ENCODE measurements at regions not wholly inside any gene's neighbourhood (a gene's known extent, or its start where the extent isn't known, plus 50 kb on each side); places are given as distances from the start of the nearest gene placed in this dataset.

DNA sequence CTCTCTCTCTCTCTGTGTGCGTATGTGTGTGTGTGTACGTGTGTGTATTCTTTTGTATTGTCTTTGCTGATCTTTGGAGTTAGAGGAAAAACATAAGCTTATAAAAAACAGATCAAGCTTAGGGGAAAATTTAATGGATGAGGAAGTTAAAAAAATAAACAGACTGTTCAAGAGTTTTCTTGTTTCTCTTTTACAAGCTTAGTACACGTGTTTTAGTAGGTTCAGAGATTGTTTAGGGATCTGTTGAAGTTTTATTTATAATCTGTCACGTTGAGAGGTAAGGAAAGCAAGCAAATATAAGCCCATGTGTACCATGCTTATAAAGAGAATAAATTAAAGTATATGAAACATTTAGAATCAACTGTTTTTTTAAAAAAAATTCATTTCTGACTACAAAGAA, 1470.3 kb upstream of the NUDT12 start:
- no peak for TF ChIP-seq FOXP2 (optimal IDR thresholded peaks at IDR 0.05; ENCODE audit: borderline replicate concordance, extremely low read depth, extremely low read length, insufficient read depth)
- TF ChIP-seq TAF1 (IDR thresholded peaks at IDR 0.05; ENCODE audit: borderline replicate concordance, insufficient read depth, low read length), result no peak
- no peak for TF ChIP-seq POLR2AphosphoS5 (IDR thresholded peaks at IDR 0.05; ENCODE audit: low read depth, low read length)
- no peak for TF ChIP-seq SIN3A (IDR thresholded peaks at IDR 0.05; ENCODE audit: borderline replicate concordance, insufficient read depth, low read length)
- TF ChIP-seq, protein P1, sequence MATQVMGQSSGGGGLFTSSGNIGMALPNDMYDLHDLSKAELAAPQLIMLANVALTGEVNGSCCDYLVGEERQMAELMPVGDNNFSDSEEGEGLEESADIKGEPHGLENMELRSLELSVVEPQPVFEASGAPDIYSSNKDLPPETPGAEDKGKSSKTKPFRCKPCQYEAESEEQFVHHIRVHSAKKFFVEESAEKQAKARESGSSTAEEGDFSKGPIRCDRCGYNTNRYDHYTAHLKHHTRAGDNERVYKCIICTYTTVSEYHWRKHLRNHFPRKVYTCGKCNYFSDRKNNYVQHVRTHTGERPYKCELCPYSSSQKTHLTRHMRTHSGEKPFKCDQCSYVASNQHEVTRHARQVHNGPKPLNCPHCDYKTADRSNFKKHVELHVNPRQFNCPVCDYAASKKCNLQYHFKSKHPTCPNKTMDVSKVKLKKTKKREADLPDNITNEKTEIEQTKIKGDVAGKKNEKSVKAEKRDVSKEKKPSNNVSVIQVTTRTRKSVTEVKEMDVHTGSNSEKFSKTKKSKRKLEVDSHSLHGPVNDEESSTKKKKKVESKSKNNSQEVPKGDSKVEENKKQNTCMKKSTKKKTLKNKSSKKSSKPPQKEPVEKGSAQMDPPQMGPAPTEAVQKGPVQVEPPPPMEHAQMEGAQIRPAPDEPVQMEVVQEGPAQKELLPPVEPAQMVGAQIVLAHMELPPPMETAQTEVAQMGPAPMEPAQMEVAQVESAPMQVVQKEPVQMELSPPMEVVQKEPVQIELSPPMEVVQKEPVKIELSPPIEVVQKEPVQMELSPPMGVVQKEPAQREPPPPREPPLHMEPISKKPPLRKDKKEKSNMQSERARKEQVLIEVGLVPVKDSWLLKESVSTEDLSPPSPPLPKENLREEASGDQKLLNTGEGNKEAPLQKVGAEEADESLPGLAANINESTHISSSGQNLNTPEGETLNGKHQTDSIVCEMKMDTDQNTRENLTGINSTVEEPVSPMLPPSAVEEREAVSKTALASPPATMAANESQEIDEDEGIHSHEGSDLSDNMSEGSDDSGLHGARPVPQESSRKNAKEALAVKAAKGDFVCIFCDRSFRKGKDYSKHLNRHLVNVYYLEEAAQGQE (IDR thresholded peaks at IDR 0.05; ENCODE audit: insufficient read depth in 1 of 2, low read depth in 2 of 2, low read length in 2 of 2), result no peak

DNA sequence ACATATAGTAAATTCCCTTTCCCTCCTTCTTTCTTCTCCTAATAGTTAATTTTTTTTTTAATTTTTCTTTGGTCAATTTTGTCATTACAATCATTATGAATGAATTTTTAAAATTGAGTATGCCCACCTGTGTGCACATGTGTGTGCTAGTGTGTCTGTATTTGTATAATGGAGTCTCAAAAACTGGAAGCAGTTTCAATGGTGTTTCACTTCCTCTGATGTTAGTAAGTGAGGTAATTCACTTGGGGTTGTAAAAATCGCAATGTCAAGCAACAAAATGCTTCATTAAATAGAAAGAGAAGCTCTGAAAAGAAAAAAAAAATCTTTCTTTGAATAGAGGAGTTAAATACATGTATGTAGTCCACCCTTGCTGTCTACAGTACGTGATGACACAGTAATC, 1467.6 kb upstream of the NUDT12 start:
- TF ChIP-seq TAF1 (IDR thresholded peaks at IDR 0.05; ENCODE audit: borderline replicate concordance, insufficient read depth, low read length) (no peak), SIN3A (IDR thresholded peaks at IDR 0.05; ENCODE audit: borderline replicate concordance, insufficient read depth, low read length) (no peak), FOXP2 (optimal IDR thresholded peaks at IDR 0.05; ENCODE audit: borderline replicate concordance, extremely low read depth, extremely low read length, insufficient read depth) (no peak), POLR2AphosphoS5 (IDR thresholded peaks at IDR 0.05; ENCODE audit: low read depth, low read length) (no peak)
- TF ChIP-seq, protein P1 (IDR thresholded peaks at IDR 0.05; ENCODE audit: insufficient read depth in 1 of 2, low read depth in 2 of 2, low read length in 2 of 2), result no peak

DNA sequence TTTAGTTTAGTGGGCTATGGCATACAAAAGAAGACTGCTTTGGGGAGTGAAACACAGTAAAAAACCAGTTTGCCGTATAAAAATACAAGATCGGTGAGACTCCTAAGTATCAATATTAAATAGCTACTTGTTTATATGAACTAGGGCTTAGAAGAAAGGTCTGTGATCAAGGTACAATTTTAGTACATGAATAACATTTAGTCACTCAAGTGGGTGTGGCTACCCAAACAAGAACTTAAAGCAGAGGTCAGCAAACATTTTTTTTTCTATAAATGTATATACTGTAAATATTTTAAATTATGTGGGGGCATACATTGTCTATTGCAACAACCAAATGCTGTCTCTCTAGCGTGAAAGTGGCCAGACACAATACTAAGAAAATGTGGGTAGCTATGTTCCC, 1452.5 kb upstream of the NUDT12 start:
- no peak for TF ChIP-seq SIN3A (IDR thresholded peaks at IDR 0.05; ENCODE audit: borderline replicate concordance, insufficient read depth, low read length)
- TF ChIP-seq POLR2AphosphoS5 (IDR thresholded peaks at IDR 0.05; ENCODE audit: low read depth, low read length), result no peak
- TF ChIP-seq, protein P1 (IDR thresholded peaks at IDR 0.05; ENCODE audit: insufficient read depth in 1 of 2, low read depth in 2 of 2, low read length in 2 of 2), result no peak
- no peak for TF ChIP-seq TAF1 (IDR thresholded peaks at IDR 0.05; ENCODE audit: borderline replicate concordance, insufficient read depth, low read length)
- no peak for TF ChIP-seq FOXP2 (optimal IDR thresholded peaks at IDR 0.05; ENCODE audit: borderline replicate concordance, extremely low read depth, extremely low read length, insufficient read depth)

DNA sequence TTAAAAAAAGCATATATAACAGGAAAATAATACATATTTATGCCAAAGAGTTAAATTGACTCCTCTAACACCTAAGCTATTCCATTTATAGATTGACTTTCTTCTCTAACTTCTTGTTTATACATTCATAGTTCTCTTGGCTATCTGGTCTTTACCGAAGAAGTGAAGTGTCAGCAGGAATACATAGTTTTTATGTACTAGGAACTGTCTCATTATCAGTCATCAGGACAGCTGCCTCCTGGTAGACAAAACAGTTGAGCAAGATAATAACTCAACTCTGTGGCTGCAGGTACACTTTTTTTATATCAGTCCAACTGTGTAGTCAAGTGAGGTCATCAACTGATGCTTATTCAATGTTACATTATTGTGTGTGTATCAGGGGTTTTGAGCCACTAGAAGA, 1436.0 kb upstream of the NUDT12 start:
- TF ChIP-seq, protein P1 (IDR thresholded peaks at IDR 0.05; ENCODE audit: insufficient read depth in 1 of 2, low read depth in 2 of 2, low read length in 2 of 2), result no peak

DNA sequence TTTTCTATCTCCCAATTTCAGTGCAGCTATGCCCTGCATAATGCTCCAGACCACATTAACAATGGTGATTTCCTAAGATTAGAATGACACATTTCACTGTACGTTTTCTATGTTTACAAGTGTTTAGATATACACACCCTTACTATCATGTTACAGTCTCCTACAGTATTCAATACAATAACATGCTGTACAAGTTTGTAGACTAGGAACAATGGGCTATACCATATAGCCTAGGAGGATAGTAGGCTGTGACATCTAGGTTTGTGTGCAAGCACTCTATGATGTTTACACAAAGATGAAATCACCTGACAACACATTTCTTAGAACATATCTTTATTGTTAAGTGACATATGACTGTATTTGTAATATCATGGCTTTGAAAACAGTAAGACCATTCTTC, 1435.6 kb upstream of the NUDT12 start:
- TF ChIP-seq FOXP2 (optimal IDR thresholded peaks at IDR 0.05; ENCODE audit: borderline replicate concordance, extremely low read depth, extremely low read length, insufficient read depth), result no peak
- no peak for TF ChIP-seq POLR2AphosphoS5 (IDR thresholded peaks at IDR 0.05; ENCODE audit: low read depth, low read length)
- TF ChIP-seq SIN3A (IDR thresholded peaks at IDR 0.05; ENCODE audit: borderline replicate concordance, insufficient read depth, low read length), result no peak
- TF ChIP-seq, protein P1 (IDR thresholded peaks at IDR 0.05; ENCODE audit: insufficient read depth in 1 of 2, low read depth in 2 of 2, low read length in 2 of 2), result no peak
- TF ChIP-seq TAF1 (IDR thresholded peaks at IDR 0.05; ENCODE audit: borderline replicate concordance, insufficient read depth, low read length), result no peak

Data from PFSK-1 (cell line).